Right cardiac atrium (tissue), 5 donors: ENCODE measurements at regions not wholly inside any gene's neighbourhood (a gene's known extent, or its start where the extent isn't known, plus 50 kb on each side); places are given as distances from the start of the nearest gene placed in this dataset.
"Not testable (repeated sequence)": the region's sequence is repeated elsewhere in the genome, so short reads cannot be mapped to it uniquely, and the experiment has no call there.

ENCODE experiments used
- ATAC-seq, 2 donors: fragments of 200-7000 bp; cut with Tn5 transposase; one replicate each; pipeline versions ENCODE4 v1.8.0 to v1.9.1; 2020; ENCODE audit warnings: moderate library complexity in 2 of 2, mild to moderate bottlenecking in 1 of 2
- DNase-seq, 3 donors: peaks; one replicate each; pipeline ENCODE4 v3.0.0-alpha.2; 2020
- H3K27ac ChIP-seq: one replicate; pipeline ENCODE4 v1.5.1; 2013; ENCODE audit warnings: mild to moderate bottlenecking, low read length, control low read depth, moderate library complexity
- H3K27me3 ChIP-seq: one replicate; pipeline ENCODE4 v1.6.1; 2013; ENCODE audit not compliant: control insufficient read depth, insufficient read depth
- H3K4me1 ChIP-seq: one replicate; pipeline ENCODE4 v1.6.1; 2013; ENCODE audit warnings: low read length; ENCODE audit not compliant: control insufficient read depth, insufficient read depth
- H3K4me3 ChIP-seq: one replicate; pipeline ENCODE4 v1.5.1; 2013; ENCODE audit warnings: low read length, control low read depth
- H3K9me3 ChIP-seq: one replicate; pipeline ENCODE4 v1.6.1; 2013; ENCODE audit warnings: low read length; ENCODE audit not compliant: control insufficient read depth
- WGBS: extraction: QIAGEN DNeasy Blood & Tissue Kit; methylation state at CpG from one replicate; pipeline ENCODE4 v1.1.7; 2013; 5-methylcytosine and 5-hydroxymethylcytosine counted together
- intact Hi-C, 4 donors: fragments of 100-400 bp; cut with DNase I; formaldehyde crosslinking; loops; one replicate each; pipeline versions ENCODE4 v1.11.0 to v1.14.0; 2022 to 2023
- donor health status: healthy with polysubstance abuse.
- donor health status: DM: no; HTN: yes; CAD: no.
- donor health status: DM: no; HTN: no; CAD: no.
- donor health status: DM: no; HTN: yes; CAD: no; lungs with severe emphysema.
- donor health status: DM: yes; HTN: yes; CAD: no.

DNA sequence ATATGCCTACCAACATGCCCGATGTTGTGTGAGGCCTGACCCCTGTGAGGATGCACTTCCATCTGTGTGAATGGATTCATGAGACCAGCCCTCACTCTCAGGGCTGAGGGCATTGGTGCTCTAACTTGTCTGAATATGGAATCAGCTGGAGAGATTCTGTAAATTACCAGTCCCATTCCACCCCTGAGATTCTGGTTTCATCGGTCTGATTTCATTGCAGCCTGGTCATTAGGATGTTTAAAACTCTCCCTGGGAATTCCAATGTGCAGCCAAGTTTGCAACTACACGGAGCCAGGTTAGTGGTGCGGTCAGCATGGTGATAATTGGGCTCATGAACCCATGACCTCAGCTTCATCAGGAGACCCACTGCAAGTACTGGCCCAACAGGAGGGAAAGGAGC, 51.4 kb upstream of the TP53BP2 start:
- DNase-seq, H3K27me3 ChIP-seq, H3K4me3 ChIP-seq, ATAC-seq, intact Hi-C loops, H3K27ac ChIP-seq, H3K4me1 ChIP-seq, H3K9me3 ChIP-seq: not testable (repeated sequence)
- WGBS: 71% methylated on average over 4 of the region's 4 CpGs

DNA sequence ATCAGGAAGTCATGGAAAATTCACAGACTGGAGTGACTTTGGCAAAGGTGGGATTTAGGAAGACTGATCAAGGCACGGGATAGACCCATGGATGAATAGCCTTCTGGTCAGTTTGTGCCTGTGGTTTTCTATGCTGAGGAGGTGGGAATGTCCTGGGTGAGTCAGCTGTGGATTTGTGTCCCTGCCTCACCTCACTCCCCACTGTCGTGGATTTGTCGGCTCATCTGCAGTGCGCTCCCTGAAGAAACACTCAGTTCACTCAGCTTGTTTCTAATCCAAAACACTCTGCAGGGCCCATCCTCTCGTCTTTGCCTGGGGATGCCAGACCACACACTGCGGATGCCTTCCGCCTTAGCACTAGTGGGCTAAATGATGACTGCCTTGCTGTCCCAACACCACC, 50.2 kb upstream of the TP53BP2 start:
- intact Hi-C loops, H3K9me3 ChIP-seq, H3K27ac ChIP-seq, H3K4me3 ChIP-seq, DNase-seq, H3K27me3 ChIP-seq, H3K4me1 ChIP-seq, ATAC-seq: not testable (repeated sequence)
- WGBS: 83% methylated on average over 7 of the region's 7 CpGs
